B cell (primary cell): ENCODE measurements at regions not wholly inside any gene's neighbourhood (a gene's known extent, or its start where the extent isn't known, plus 50 kb on each side); places are given as distances from the start of the nearest gene placed in this dataset.
"Not testable (repeated sequence)": the region's sequence is repeated elsewhere in the genome, so short reads cannot be mapped to it uniquely, and the experiment has no call there.

Source experiments
- ATAC-seq: fragments of 200-7000 bp; cut with Tn5 transposase; one replicate; pipeline ENCODE4 v1.10.0; 2021; ENCODE audit warnings: low read depth, mild to moderate bottlenecking, moderate number of reproducible peaks, moderate library complexity
- CTCF ChIA-PET: fragments of 350-600 bp; sonication (Branson Sonifier 250); formaldehyde crosslinking; loops from one replicate; lab custom pipeline; 2021; ENCODE audit warnings: antibody characterized with exemption, inconsistent platforms; lab: Charles Lee
- POLR2A ChIA-PET: fragments of 350-600 bp; sonication (Branson Sonifier 250); formaldehyde crosslinking; loops from one replicate; lab custom pipeline; 2021; ENCODE audit warnings: antibody characterized with exemption; lab: Charles Lee
- DNase-seq: peaks from one replicate; pipeline ENCODE4 v3.0.0; 2013
- H2AFZ ChIP-seq: 2 replicates; pipeline ENCODE4 v1.6.1; 2012; ENCODE audit warnings: mild to moderate bottlenecking, low read depth, low read length; ENCODE audit not compliant: insufficient read depth, poor library complexity, severe bottlenecking
- H3K27ac ChIP-seq, 2 donors: 1 replicate in 1 of 2; 2 replicates in 1 of 2; pipeline ENCODE4 v1.5.1; 2012 to 2013; ENCODE audit warnings: low read length in 2 of 2, mild to moderate bottlenecking in 2 of 2, moderate library complexity in 1 of 2
- H3K27me3 ChIP-seq, 4 experiments: fragments of 200-600 bp in 1 of 4; sonication (generic) in 1 of 4; replicated peaks in 1 of 4; 1 replicate in 2 of 4; 2 replicates in 2 of 4; pipeline versions ENCODE4 v1.6.1 to v1.7.0; 2013 to 2016; ENCODE audit warnings: low read length in 3 of 4, mild to moderate bottlenecking in 2 of 4, mixed read lengths in 1 of 4, moderate library complexity in 1 of 4; ENCODE audit not compliant: insufficient read depth in 4 of 4, control insufficient read depth in 3 of 4; ENCODE audit errors: control extremely low read depth in 1 of 4
- H3K36me3 ChIP-seq, 2 experiments: replicated peaks in 1 of 2; 1 replicate in 1 of 2; 2 replicates in 1 of 2; pipeline versions ENCODE4 v1.6.1 to v1.7.1; 2013; ENCODE audit warnings: low read length in 1 of 2; ENCODE audit not compliant: insufficient read depth in 2 of 2, control insufficient read depth in 1 of 2; ENCODE audit errors: control extremely low read depth in 1 of 2, extremely low read depth in 1 of 2
- H3K4me1 ChIP-seq, 2 donors: fragments of 200-600 bp in 1 of 2; sonication (generic) in 1 of 2; 1 replicate in 1 of 2; 2 replicates in 1 of 2; pipeline versions ENCODE4 v1.5.1 to v1.6.1; 2013 to 2017; ENCODE audit warnings: low read length in 2 of 2; ENCODE audit not compliant: control insufficient read depth in 2 of 2, insufficient read depth in 2 of 2
- H3K4me2 ChIP-seq: replicated peaks from 2 replicates; pipeline ENCODE3; 2012; ENCODE audit warnings: mild to moderate bottlenecking, low read depth, low read length; ENCODE audit not compliant: poor library complexity, severe bottlenecking
- H3K4me3 ChIP-seq, 5 experiments: fragments of 200-600 bp in 1 of 5; sonication (generic) in 1 of 5; 1 replicate in 3 of 5; 2 replicates in 2 of 5; pipeline versions ENCODE4 v1.5.1 to v1.7.0; 2011 to 2016; ENCODE audit warnings: low read length in 4 of 5, mild to moderate bottlenecking in 4 of 5, low read depth in 2 of 5, control low read depth in 1 of 5, moderate library complexity in 1 of 5; ENCODE audit not compliant: insufficient read depth in 1 of 5; ENCODE audit errors: control extremely low read depth in 1 of 5, extremely low read depth in 1 of 5
- H3K79me2 ChIP-seq: fragments of 200-600 bp; sonication (generic); one replicate; pipeline ENCODE4 v1.6.0; 2016; ENCODE audit warnings: low read length; ENCODE audit not compliant: control insufficient read depth, insufficient read depth
- H3K9ac ChIP-seq: fragments of 200-600 bp; sonication (generic); 2 replicates; pipeline ENCODE4 v1.6.1; 2017; ENCODE audit warnings: mild to moderate bottlenecking, low read length, moderate library complexity
- H3K9me3 ChIP-seq, 3 donors: one replicate each; pipeline versions ENCODE4 v1.6.1 to v1.7.1; 2013; ENCODE audit warnings: low read length in 2 of 3; ENCODE audit not compliant: control insufficient read depth in 2 of 3, insufficient read depth in 1 of 3; ENCODE audit errors: control extremely low read depth in 1 of 3
- H4K20me1 ChIP-seq: 2 replicates; pipeline ENCODE4 v1.6.0; 2012; ENCODE audit warnings: mild to moderate bottlenecking, low read length; ENCODE audit not compliant: insufficient read depth, control insufficient read depth, poor library complexity, severe bottlenecking
- H3K27ac Mint-ChIP-seq: one replicate; pipeline ENCODE4 v1.8.0; 2021; ENCODE audit warnings: mixed read lengths
- H3K27me3 Mint-ChIP-seq: one replicate; pipeline ENCODE4 v1.8.0; 2021; ENCODE audit warnings: mixed read lengths
- H3K4me1 Mint-ChIP-seq: one replicate; pipeline ENCODE4 v1.8.0; 2021; ENCODE audit warnings: mixed read lengths
- H3K4me3 Mint-ChIP-seq: one replicate; pipeline ENCODE4 v1.8.0; 2021; ENCODE audit warnings: mixed read lengths
- H3K9me3 Mint-ChIP-seq: one replicate; pipeline ENCODE4 v1.8.0; 2022; ENCODE audit warnings: mixed read lengths; ENCODE audit not compliant: insufficient read depth
- CTCF ChIP-seq: fragments of 200-600 bp; IDR thresholded peaks from one replicate; pipeline ENCODE4 v1.8.0; 2022; ENCODE audit warnings: antibody characterized with exemption, mild to moderate bottlenecking
- EZH2 ChIP-seq: IDR thresholded peaks from 2 replicates; pipeline ENCODE4 v1.6.1; 2012; ENCODE audit warnings: borderline replicate concordance, low read depth, mild to moderate bottlenecking, moderate library complexity, low read length; ENCODE audit not compliant: insufficient read depth, poor library complexity, severe bottlenecking
- WGBS: methylation state at CpG from one replicate; pipeline ENCODE4 v1.1.5; 2013; ENCODE audit warnings: missing lambda C conversion rate; ENCODE audit not compliant: insufficient coverage; 5-methylcytosine and 5-hydroxymethylcytosine counted together
- intact Hi-C: fragments of 100-400 bp; cut with micrococcal nuclease; formaldehyde crosslinking; loops from one replicate; pipeline ENCODE4 v1.10.0; 2022

GRCh38 chr2:211205836-211206235 is 649.4 kb downstream of the CPS1 start:
- Mint-ChIP-seq H3K4me3 (no peak overlapping the region), H3K9me3 (no peaks in the 10 kb centered on the region), H3K4me1 (no peaks in the 10 kb centered on the region), H3K27ac (no peak overlapping the region), H3K27me3 (no peaks in the 10 kb centered on the region)
- DNase-seq (no peak), ATAC-seq (no peak)
- Histone ChIP-seq H3K4me1 (no peaks in the 10 kb centered on the region), H4K20me1 (no peaks in the 10 kb centered on the region), H3K27me3 (no peaks in the 10 kb centered on the region), H2AFZ (no peak overlapping the region), H3K4me3 (no peak overlapping the region), H3K9me3 (no peaks in the 10 kb centered on the region), H3K9ac (no peak overlapping the region), H3K4me2 (no peak overlapping the region), H3K36me3 (no peaks in the 10 kb centered on the region), H3K79me2 (no peaks in the 10 kb centered on the region), H3K27ac (no peak overlapping the region)
- ChIA-PET CTCF (no interaction called here), POLR2A (no interaction called here)
- intact Hi-C loops: no loop called here
- no peak for TF ChIP-seq CTCF
- TF ChIP-seq EZH2: no peak

- H3K27ac ChIP-seq: no peak overlapping the region
- Mint-ChIP-seq H3K27ac (no peak overlapping the region), H3K27me3 (no peaks in the 10 kb centered on the region), H3K9me3 (peaks cover 5% of the 10 kb centered on the region), H3K4me3 (no peak overlapping the region), H3K4me1 (no peaks in the 10 kb centered on the region)
- no peak overlapping the region for H3K4me3 ChIP-seq
- ChIA-PET CTCF (no interaction called here), POLR2A (no interaction called here)
- TF ChIP-seq EZH2 (no peak), CTCF (no peak)
- ATAC-seq (no peak), DNase-seq (no peak)
- H3K79me2 ChIP-seq: no peaks in the 10 kb centered on the region
- no peaks in the 10 kb centered on the region for H3K9me3 ChIP-seq
- no peaks in the 10 kb centered on the region for H3K4me1 ChIP-seq
- no peaks in the 10 kb centered on the region for H4K20me1 ChIP-seq
- intact Hi-C loops: no loop called here
- no peaks in the 10 kb centered on the region for H3K27me3 ChIP-seq
- H2AFZ ChIP-seq: no peak overlapping the region
- H3K36me3 ChIP-seq: no peaks in the 10 kb centered on the region
- no peak overlapping the region for H3K9ac ChIP-seq
- no peak overlapping the region for H3K4me2 ChIP-seq
- WGBS: no CpG with 5 or more reads among the region's 1 CpG
These were observed 659.8 kb downstream of the CPS1 start for GRCh38 chr2:211216221-211216620.

- H3K4me1 ChIP-seq, H4K20me1 ChIP-seq, H3K9ac ChIP-seq, POLR2A ChIA-PET, intact Hi-C loops, ATAC-seq, H3K27ac ChIP-seq, H3K36me3 ChIP-seq, H3K27ac Mint-ChIP-seq, H3K4me2 ChIP-seq, H3K27me3 Mint-ChIP-seq, H3K9me3 Mint-ChIP-seq, H3K4me3 Mint-ChIP-seq, CTCF ChIA-PET, H3K4me1 Mint-ChIP-seq, H3K79me2 ChIP-seq, H2AFZ ChIP-seq, DNase-seq, H3K4me3 ChIP-seq, H3K27me3 ChIP-seq, H3K9me3 ChIP-seq: not testable (repeated sequence)
- 50% methylated on average over 1 of the region's 15 CpGs for WGBS
These were observed 663.1 kb downstream of the CPS1 start for GRCh38 chr2:211219548-211219947.
